Astrocyte (in vitro differentiated cells and primary cell): ENCODE measurements at regions not wholly inside any gene's neighbourhood (a gene's known extent, or its start where the extent isn't known, plus 50 kb on each side); places are given as distances from the start of the nearest gene placed in this dataset.

Experiments used
- CTCF ChIP-seq: IDR thresholded peaks from 2 replicates; pipeline ENCODE4 v1.5.1; 2011; ENCODE audit warnings: low read depth, mild to moderate bottlenecking, inconsistent platforms, low read length, moderate library complexity; ENCODE audit not compliant: insufficient read depth
- EZH2 ChIP-seq: IDR thresholded peaks from 2 replicates; pipeline ENCODE4 v1.6.1; 2012; ENCODE audit warnings: mild to moderate bottlenecking, low read length, inconsistent platforms; ENCODE audit not compliant: insufficient read depth

GRCh38 chr4:189049682-189050081 lies 891.0 kb upstream of the FRG1 start:
- no peak for TF ChIP-seq CTCF
- TF ChIP-seq EZH2, result no peak
